HG03342 (cell line): ENCODE measurements at regions not wholly inside any gene's neighbourhood (a gene's known extent, or its start where the extent isn't known, plus 50 kb on each side); places are given as distances from the start of the nearest gene placed in this dataset.

Source experiments
- ATAC-seq: cut with Tn5 transposase; IDR thresholded peaks from one replicate; pipeline ENCODE4 v1.9.1; 2021; ENCODE audit warnings: mild to moderate bottlenecking, moderate library complexity; ENCODE audit not compliant: unreplicated experiment

DNA sequence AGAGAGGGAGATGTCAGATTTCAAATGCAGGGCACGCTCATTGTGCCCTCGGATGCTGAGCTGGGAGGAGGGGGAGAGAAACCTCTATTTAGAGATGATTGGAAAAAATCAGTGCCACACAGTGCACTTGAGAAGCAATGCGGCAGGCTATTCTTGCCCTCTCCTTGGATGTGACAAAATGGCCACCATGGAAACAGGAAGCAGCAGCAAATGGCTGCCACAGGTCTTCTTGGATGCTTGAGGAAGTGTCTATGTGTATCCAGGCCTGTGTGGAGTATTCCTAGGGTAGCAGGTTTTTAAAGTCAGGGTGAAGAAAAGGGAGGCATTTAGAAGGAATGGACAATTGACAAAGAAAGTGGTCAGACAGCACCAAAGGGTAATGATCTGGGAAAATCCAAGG, 340.1 kb upstream of the ZFHX3 start:
- ATAC-seq = no peak

DNA sequence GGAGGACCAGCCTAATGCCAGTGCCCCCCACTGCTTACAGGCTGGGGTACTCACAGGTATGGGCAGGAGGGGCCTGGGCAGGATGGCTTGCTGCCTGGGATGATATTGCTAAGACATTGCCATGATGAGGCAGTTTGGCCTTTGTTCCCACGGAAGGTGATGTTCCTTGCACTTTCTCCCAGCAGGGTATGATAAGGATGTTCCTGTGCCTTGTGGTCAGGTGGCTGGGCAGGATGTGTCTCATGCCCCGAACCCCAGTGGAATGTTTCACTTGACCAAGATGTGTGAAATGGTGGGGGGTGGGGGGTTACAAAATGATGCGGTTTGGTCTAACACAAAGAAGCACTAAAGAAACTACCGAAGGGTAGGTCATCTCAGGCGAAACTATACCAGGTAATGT, 337.8 kb upstream of the ZFHX3 start:
- no peak for ATAC-seq

DNA sequence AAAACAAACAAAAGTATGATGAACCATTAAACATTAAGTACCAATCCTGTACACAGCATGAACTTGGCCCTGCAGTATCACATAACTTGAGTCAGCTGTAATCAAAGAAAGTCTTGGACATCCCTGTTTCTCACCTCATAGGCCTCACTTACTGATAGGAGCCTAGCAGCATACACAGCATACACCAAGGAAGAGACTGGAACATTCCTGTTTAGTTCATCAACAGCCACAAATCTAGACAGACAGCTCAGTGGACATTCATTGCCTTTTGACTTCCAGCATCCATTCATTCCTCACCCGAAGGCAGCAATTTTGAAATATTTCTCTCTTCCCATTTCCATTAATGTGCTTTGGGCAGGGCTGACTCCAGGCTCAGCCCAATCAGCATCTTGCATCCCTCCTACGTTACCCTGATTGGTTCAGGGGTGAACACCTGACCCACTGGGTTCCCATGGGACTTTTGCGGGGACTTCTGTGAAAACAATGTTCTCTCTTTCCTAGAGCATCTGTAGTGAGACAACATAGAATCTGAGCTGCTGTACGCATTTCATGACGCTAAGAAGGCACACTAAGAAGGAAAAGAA, 336.7 kb upstream of the ZFHX3 start:
- ATAC-seq = no peak

DNA sequence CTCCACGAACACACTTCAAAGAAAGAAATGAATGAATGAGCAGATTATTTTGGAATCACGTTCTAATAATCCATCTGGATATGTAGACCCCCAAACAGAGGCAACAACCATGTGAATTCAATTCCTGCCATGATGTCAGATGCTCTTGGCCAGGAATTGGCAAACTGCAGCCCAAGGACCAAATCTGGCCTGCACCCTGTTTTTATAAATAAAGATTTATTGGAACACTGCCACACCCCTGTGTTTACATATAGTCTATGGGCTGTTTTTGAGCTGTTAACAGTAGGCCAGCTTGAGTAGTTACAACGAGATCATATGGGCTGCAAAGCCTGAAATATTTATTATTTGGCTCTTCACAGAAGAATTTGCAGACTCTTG, 336.0 kb upstream of the ZFHX3 start:
- no peak for ATAC-seq

DNA sequence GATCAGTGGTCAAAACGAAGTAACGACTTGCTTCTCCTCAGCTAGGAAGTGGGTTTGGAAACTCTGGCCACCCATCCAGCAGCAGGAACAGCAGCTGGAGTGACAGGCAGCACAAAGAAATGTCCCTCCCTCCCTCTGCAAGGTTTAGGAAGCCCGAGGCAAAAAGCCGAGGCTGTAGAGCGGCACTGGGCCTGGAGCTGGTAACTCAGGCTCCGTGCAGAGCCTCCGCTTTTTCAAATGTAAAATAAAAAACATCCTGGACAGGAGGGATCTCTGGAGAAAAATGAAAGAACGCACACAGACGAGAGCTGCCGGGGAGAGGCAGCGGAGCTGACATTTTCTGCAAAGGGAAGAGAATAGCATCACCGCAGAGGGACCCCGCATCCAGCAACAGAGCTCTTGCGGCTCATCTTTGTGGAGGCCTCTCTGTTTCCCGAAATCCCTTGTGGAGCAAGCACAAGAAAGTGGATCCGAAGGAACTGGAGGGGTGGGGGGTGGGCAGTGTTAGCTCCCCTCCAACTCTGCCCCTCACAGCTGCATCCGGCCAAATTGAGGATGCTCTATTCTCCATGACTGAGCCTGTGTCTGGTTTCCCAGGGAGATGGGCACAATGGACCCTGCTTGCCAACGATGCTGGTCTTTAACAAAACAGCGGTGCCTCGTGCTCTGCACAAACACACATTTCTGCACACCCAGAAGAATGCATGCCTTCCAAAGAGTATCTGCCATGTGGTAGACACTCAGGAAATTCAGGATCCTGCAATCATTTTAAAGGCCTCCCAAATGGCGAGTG, 335.5 kb upstream of the ZFHX3 start:
- ATAC-seq = no peak

DNA sequence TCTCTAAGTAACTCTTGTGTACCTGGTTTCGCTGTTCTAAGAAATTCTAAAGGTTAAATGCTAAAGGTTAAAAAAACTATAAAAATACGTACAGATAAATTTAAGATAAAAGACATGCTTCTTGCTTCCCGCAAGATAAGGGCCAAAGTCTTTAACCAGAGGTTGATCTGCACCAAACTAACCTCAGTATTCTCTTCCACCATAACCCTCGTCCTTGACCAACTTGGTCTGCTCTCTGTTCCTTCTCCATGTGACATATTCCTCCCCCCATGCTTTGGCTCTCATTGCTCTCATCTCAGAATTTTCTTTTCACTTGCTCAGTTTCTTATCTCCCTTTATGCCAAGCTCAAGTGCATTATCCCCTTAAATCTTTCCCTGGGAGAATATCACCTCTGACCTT, 330.5 kb upstream of the ZFHX3 start:
- no peak for ATAC-seq

DNA sequence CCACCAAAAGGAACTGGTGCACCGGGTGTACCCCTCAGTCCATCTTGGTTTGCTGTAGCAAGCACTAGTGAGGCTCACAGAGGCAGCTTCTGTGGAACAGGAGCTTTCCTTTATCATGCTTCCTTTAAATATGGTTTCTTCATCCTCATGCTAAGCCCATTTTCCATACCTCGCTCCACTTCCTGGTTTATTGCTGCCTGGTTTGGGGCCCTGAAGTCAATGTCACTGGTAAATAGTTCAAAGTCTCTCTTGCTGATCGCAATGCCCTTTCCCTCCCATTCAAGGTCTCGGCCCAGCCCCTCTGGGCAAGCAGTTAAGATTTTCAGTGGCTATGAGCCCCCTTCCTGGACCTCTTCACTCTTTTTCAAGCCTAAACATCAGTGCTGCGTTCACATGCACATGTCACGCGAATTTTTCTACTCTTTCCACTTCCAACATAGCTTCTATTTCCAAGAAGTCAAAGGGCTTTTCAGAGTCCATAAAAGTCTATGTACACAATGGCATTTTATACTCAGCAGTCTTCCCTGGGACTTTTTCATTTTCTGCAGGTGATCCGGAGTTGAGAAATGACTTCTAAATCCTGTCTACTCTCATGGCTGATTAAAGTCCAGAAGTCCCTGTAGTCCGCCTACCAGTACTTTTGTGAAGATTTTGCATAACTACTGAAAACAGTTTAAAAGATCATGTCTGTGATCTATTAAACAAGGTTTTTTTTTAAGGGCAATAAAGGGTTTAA, 323.8 kb upstream of the ZFHX3 start:
- no peak for ATAC-seq

DNA sequence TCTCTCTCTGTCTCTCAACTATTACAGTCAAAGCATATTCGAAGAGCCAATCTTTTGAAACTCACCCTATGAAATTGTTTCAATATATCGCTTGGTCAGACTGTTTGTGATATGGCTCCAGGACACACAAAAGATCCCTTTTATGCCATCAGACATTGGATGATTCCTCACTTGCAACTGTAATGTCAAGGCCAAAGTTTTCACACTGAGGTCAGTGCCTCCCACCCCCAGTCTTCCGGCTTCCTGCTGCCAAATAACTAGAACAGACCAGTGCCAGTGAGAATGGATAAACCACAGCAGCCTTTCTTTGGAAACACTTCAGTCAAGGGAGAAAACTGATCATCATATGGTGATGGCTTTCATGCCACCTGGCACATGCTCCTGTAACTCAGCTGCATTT, 321.9 kb upstream of the ZFHX3 start:
- no peak for ATAC-seq

DNA sequence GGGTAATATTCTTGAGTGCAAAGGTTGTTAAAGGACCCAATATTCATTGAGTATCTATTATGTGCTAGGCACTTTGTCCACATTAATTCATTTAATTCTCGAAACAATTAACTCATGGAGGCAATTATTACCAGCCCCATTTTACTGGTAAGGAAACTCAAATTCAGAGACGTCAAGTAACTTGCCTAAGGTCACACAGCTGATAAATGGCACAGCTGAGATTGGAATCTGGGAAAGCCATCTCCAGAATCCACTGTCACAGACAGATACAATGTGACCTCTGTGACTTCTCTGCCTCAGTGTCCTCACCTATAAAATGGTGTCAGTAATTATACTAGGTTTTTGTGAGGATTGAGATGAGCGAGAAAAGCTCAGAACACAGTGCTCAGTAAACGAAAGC, 320.8 kb upstream of the ZFHX3 start:
- ATAC-seq = no peak

DNA sequence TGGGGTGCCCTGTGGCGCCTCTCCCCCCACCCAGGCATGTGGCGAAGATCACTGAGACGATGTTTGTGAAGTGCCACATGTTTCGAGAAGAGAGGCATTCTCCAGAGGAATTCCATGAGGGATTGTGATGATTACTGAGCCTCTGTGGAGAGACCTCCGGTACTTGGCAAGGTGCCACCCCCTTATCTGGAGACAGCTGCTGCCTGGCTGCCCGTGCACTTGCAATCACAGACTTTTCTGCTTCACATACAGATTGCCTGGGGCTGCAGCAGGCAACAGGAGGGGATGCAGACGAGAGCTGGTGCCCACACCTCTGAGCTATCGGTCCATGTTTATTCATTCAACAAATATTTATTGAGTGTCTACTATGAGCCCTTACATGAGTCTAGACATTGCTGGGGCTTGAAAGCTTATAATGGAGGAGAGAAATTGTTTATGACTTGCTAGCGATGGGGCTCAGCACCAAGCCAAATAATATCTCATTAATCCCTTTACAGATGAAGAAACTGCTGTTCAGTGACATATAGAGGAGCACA, 317.2 kb upstream of the ZFHX3 start:
- no peak for ATAC-seq

DNA sequence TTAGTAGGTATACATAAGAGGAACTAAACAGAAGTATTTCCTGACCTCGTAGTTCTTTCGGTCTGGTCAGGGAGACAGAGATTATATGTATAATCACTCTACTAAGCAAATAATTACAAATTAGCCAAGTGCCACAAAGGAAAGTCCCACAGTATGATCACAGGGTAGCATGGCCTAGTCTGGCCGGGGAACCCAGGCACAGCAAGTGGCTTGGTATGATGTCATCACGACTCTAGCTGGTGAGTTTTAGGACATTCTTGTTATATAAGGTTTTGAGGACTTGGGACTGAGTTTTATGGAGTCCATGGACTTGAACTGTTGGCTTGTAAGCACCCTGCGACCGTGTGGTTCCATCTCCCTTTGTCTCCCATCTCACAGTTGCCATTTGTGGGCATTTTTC, 316.5 kb upstream of the ZFHX3 start:
- no peak for ATAC-seq

DNA sequence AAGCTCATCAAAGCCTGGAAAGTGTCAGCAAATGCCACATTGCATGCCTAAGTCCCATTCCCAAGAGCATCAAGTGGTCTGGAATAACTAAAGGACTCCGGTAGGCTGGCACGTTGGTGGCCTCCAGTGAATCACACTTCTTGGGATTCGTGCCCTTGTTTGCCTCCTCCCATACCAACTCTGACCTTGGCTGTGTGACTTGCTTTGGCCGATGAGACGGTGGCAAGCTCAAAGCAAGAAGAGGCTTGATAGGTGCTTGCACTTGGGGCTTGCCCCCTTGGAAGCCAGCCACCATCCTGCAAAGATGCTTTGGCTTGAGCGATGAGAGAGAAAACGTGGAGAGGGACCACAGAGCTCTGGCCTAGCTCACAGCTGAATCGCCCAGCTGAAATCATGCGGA, 313.1 kb upstream of the ZFHX3 start:
- ATAC-seq = no peak

DNA sequence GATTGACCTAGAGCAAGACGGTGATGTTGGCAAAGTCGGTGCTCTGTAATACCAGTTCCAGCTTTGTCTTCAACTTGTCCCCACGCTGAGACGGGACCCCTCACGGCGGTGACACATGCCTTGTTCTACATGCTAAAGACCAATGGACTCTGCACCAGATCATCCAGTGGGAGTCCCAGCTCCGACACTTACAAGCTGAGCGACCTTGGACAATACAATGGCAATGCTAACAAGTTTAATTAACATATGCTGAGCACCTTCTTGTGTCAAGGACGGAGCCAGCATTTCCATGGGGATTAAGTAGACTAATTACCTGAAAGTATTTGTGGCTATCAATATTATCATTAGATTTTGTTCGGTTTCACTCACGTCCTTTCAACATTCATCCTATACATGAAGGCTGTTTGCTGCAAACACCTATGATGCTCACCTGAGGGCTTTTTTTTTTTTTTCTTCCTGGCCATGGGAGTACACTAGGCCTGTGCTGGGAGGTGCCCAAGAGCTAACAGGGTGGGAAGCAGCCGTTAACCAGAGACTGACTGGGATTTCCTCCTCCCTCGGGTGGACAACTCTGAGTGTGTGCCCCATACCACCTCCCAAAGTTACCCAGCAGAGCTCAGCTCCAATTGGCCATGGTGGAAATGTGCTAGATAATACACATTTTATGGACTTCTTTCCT, 308.6 kb upstream of the ZFHX3 start:
- ATAC-seq = no peak

DNA sequence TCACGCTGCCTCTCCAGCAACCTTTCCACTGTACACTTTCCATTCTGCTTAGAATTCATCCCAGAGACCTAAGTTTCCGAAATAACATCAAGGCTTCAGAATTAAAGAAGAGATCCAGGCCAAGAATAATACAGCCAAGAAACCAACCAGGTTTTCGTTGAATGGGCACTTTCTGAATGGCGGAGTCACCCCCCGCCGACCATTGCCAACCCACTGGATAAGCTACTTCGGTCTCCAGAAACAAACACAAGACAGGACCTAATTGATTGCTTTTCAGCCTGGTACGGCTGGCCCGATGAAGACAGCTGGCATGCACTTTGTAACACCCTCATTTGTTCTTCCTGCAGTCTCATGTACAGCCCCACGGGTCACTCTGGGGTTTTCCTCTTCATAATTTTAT, 308.1 kb upstream of the ZFHX3 start:
- ATAC-seq = no peak

DNA sequence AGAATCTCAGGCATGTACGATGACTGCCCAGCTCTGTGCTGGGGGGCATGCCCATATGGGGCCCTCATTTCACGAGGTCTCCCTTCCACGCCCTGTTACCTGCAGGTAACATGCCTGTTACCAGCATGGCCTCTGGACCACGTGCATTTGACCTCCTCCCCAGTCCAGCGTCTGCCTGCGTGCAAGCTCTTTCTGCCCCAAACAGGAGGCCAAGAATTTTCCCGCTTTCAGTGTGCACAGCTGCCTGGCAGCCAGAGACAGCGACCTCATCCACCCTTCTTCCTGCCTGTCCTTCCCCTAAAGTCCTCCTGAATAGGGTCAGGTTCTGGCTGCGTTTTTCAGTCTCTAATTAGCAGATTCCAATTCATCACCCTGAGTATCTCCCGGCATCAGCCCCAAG, 306.5 kb upstream of the ZFHX3 start:
- ATAC-seq = no peak

DNA sequence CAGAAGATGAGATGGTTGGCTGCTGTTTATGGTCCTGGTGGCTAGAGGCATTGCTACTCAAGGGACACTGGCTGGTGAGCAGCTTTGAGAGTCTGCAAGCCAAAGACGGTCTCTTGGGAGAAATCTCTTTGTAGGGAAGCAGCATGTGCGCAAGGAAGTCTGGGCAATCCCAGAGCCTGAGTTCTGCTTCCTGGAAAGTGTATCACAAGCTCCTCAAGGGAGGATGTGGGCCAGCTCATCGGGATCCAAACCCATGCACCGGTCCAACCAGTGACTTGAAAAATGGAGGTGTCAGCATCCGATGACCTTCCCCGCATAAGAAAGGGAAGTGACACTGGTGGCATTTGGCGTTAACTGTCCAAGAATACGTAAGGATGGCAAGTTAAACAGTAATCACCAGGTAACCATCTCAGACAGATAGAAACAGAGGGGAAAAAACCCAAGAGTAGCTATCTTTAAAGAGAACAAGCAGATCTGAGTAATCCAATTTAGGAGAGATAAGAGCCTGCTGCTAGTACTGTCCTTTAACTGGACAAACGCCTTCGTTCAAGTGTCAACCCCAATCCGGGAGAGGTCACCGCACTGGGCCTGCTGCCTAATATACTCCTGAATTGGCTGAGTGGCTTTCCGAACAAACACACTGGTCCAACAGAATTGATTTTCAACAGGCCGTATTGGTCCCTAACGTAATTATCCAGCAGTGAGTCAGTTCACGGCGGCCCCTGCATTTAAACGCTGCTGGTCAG, 303.0 kb upstream of the ZFHX3 start:
- no peak for ATAC-seq

DNA sequence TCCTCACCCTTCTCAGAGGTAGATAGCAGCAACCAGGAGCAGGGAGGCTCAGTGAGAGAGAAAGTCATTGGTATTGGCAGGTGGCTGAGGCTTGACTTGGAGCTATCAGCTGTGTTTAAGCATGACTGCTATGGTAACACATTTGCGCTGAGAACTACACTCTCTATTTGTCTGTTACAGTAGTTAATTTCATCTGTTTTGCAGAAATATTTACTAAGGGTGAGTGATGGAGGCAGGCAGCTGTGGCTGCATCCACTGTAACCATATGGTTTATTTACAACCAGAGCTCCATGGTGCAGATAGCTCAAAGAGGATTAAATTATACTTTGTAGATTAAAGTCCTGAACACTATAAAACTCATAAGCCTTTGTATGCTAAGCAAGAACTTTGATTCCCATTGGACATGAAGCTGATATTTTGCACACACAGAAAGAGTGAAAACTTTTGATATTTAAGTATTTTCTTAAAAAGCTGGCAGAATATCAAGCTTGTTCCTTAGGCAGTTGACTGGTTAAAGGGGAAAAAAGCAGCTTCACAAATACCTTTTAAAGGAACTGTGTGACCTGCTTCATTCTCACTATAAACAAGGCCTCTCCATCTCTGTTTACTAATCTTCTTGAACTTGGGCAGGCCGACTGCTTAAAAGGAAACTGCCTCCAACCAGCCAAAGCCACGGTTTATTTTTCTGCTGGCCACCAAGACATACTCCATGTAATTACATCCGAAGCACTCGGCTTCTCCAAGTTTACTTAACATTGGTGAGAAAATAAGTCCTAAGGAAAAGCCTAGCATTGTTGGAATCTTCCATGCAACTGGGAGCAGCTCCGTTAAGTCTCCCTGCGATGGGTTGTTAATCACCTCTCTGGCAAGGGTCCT, 299.8 kb upstream of the ZFHX3 start:
- ATAC-seq = no peak

DNA sequence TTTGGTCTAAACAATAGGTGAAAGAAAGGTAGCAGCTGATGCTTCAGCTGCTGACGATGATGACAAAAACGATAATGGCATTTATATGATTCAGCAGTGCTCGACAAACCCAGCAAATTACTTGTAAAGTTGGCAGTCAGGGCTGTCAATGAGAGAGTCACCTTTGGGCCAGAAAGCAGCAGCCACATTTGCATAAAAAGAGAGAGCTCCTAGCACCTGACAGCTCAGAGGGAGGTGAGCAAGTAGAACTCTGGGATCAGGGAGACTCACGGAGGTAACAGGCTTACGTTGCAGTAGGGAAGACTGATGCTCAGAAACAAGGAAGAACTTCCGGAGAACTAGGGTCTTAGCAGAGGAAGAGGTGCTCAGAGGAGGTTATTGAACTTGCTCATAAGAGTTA, 291.9 kb upstream of the ZFHX3 start:
- no peak for ATAC-seq

DNA sequence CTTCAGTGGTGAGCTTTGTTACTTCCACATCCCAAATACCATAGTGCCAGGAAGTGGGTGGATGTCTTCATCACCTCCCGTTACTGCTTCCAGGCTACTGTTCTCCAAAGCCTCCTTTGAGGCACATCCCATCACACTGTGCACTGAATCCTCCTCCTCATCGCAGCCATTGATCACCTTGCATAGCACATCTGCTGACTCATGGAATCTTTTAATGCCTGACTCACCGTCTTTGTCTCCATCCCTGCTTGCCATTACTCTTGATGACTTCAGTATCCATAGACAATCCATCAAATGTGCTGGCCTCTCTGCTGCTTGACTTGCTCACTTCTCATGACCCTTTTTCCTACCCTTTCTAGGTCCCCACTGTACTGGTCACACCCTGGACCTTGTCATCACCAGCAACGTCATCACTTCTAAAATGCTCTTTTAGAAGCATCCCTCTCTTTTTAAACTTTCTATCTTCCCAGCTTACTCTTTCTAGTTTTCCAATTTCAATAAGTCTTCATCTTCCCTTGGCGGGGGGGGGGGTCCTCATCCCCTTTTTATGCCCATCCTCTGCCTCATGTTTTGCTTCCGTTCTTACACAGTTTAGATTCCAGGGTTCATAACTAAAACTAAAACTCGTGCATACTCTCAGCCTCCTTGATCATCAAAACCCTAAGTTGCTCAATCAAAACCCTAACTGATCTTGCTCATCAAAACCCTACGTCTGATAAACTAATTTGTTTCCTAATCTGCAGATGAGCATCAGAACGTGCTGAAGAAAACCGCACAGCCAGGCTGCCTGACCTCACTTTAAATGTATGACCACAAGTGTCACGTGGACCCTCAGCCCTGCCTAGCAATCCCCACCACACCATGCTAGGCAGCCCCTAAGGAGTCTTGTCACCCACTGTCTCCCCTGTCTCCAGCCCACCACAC, 289.7 kb upstream of the ZFHX3 start:
- no peak for ATAC-seq
